Fibroblast of villous mesenchyme (primary cell): ENCODE measurements at regions not wholly inside any gene's neighbourhood (a gene's known extent, or its start where the extent isn't known, plus 50 kb on each side); places are given as distances from the start of the nearest gene placed in this dataset.
A peak's percentile ranks its signal among the peaks of the same experiment; 100 is the strongest.

Experiments used
- DNase-seq: peaks from one replicate; pipeline ENCODE4 v3.0.0-alpha.2; 2010; ENCODE audit warnings: low read depth
- H3K4me3 ChIP-seq: 2 replicates; pipeline ENCODE4 v1.5.1; 2011; ENCODE audit warnings: low read depth, mild to moderate bottlenecking, low read length
- CTCF ChIP-seq: IDR thresholded peaks from 2 replicates; pipeline ENCODE4 v1.5.1; 2012; ENCODE audit warnings: low read depth, mild to moderate bottlenecking, low read length; ENCODE audit not compliant: insufficient read depth

DNA sequence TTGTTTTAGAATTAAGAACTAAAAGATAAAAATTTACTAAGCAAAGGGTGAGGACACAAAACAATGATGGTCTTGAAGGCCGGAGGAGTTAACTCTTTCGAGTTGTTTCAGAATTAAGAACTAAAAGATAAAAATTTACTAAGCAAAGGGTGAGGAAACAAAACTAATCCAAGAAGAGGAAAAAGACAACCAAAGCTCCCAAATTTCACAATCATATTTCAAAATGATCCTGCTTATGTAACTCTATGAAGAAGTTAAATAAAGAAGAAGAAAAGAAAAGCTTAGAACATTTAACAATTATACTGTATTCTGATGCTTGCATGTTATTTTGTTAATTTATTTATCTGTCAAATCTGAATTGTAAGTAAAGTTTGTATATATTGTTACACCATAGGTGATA, 154.8 kb upstream of the SLIT2 start:
- no peak overlapping the region for H3K4me3 ChIP-seq
- DNase-seq = no peak
- no peak for TF ChIP-seq CTCF

DNA sequence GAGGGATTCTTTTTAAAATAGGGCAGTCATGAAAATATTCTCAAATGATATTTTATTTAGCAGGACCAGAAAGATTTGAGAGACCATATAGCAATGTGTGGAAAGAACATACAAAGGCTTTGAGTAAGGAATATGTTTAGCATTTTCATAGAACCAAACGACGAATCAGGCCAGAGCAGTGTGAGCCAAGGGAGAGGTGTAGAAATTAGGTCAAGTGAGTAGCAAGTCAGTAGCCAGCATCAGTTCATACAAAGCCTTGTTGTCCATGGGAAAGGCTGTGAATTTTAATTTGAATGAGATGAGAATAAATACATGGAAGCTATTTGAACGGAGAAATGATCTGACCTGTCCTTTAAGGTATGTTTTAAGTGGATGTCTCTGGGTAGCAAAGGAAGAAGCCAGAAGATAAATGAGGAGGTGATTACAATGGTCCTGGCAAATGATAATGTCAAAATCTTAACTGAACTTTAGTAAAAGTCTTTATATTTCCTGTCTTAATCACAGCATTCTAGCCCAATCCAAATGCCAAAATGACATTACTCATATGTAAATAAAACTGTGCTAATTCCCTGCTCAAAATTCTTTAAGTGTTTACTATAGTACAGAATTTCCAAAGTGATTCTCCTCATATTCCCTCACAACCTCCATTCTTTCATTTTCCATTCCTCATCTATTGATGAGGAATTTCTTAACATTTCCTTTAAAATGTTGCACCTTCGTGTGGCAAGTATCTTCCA, 155.7 kb upstream of the SLIT2 start:
- no peak for TF ChIP-seq CTCF
- no peak overlapping the region for H3K4me3 ChIP-seq
- peak; percentile 10 for DNase-seq

GRCh38 chr4:20091781-20092180, 159.9 kb upstream of the SLIT2 start:
- DNase-seq = no peak
- no peak overlapping the region for H3K4me3 ChIP-seq
- TF ChIP-seq CTCF = no peak

DNA sequence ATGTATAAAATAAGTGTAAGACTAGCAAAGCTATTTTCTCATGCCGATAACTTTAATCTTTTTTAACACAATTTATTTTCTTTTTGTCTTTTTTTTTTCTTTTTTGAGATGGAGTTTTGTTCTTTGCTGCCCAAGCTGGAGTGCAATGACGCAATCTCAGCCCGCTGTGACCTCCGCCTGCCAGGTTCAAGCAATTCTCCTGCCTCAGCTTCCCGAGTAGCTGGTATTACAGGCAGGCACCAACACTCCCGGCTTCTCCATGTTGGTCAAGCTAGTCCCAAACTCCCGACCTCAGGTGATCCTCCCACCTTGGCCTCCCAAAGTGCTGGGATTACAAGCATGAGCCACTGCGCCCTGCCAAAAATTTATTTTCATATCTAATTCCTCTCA, 164.2 kb upstream of the SLIT2 start:
- TF ChIP-seq CTCF = no peak
- no peak overlapping the region for H3K4me3 ChIP-seq
- DNase-seq = no peak

DNA sequence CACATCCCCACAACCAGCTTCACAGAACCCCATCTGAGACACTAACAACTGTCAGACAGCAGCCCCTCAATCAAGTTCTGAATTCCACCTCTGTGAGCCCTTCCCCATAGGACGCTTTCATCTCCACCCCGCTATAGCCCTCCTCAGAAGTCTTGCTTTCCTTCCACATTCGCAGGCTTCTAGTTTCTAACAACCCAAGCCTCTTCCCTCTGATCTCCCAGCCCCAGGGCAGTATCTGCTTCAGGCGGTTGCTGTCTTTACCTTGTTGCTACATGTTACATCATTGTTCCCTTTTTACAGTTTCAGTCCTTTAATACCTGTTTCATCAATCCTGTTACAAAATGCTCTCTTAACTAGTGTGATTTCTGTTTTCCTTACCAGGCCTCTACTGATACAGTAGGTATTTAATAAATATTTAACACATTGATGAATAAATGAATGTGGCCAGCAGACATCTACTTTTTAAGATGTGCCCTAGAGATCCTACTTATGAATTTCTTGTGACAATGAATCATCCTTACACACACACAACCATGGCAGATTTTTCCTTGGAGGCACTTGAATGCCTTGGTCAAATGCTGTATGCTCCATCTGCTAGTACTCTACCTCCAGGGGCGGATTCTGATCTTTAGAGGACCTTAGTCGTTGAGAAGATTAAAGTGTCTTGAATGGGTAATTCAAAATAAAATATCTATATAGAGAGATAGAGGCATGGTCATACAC, 164.7 kb upstream of the SLIT2 start:
- no peak for DNase-seq
- TF ChIP-seq CTCF = no peak

GRCh38 chr4:20086067-20086798, 165.5 kb upstream of the SLIT2 start:
- no peak for DNase-seq
- H3K4me3 ChIP-seq = no peak overlapping the region

More for the DNA sequence above, 164.7 kb upstream of the SLIT2 start:
- H3K4me3 ChIP-seq = no peak overlapping the region

More at GRCh38 chr4:20086067-20086798, 165.5 kb upstream of the SLIT2 start:
- TF ChIP-seq CTCF = no peak
